ENCODE measurements at regions not wholly inside any gene's neighbourhood (a gene's known extent, or its start where the extent isn't known, plus 50 kb on each side); places are given as distances from the start of the nearest gene placed in this dataset.
"Not testable (repeated sequence)": the region's sequence is repeated elsewhere in the genome, so short reads cannot be mapped to it uniquely, and the experiment has no call there.

- H3K4me3 Mint-ChIP-seq; POLR2A ChIA-PET; intact Hi-C loops (cut with micrococcal nuclease); CTCF ChIA-PET; ATAC-seq; H3K9me3 Mint-ChIP-seq; H3K4me1 Mint-ChIP-seq (ENCODE audit: low read depth); H3K36me3 Mint-ChIP-seq (ENCODE audit: low read depth); DNase-seq; H3K27ac Mint-ChIP-seq; H3K27me3 Mint-ChIP-seq: not testable (repeated sequence)
Observed at GRCh38 chr9:67492028-67492427, 366.7 kb upstream of the ANKRD20A1 start.

GRCh38 chr9:67477465-67477864, 381.3 kb upstream of the ANKRD20A1 start:
- H3K4me3 Mint-ChIP-seq; intact Hi-C loops (cut with micrococcal nuclease); POLR2A ChIA-PET; H3K27ac Mint-ChIP-seq; DNase-seq; H3K36me3 Mint-ChIP-seq (ENCODE audit: low read depth); ATAC-seq; H3K27me3 Mint-ChIP-seq; H3K4me1 Mint-ChIP-seq (ENCODE audit: low read depth); CTCF ChIA-PET; H3K9me3 Mint-ChIP-seq: not testable (repeated sequence)

- CTCF ChIA-PET; H3K36me3 Mint-ChIP-seq (ENCODE audit: low read depth); POLR2A ChIA-PET; H3K27me3 Mint-ChIP-seq; H3K9me3 Mint-ChIP-seq; H3K4me1 Mint-ChIP-seq (ENCODE audit: low read depth); DNase-seq; H3K27ac Mint-ChIP-seq; H3K4me3 Mint-ChIP-seq; ATAC-seq; intact Hi-C loops (cut with micrococcal nuclease): not testable (repeated sequence)
Observed at GRCh38 chr9:67470739-67471138, 388.0 kb upstream of the ANKRD20A1 start.

GRCh38 chr9:67468326-67468725, 390.4 kb upstream of the ANKRD20A1 start:
- H3K27ac Mint-ChIP-seq; H3K36me3 Mint-ChIP-seq (ENCODE audit: low read depth); CTCF ChIA-PET; H3K4me1 Mint-ChIP-seq (ENCODE audit: low read depth); H3K27me3 Mint-ChIP-seq; POLR2A ChIA-PET; ATAC-seq; intact Hi-C loops (cut with micrococcal nuclease); H3K9me3 Mint-ChIP-seq; DNase-seq; H3K4me3 Mint-ChIP-seq: not testable (repeated sequence)

- H3K4me3 Mint-ChIP-seq; H3K27me3 Mint-ChIP-seq; H3K27ac Mint-ChIP-seq; POLR2A ChIA-PET; ATAC-seq; H3K36me3 Mint-ChIP-seq (ENCODE audit: low read depth); intact Hi-C loops (cut with micrococcal nuclease); H3K9me3 Mint-ChIP-seq; DNase-seq; CTCF ChIA-PET; H3K4me1 Mint-ChIP-seq (ENCODE audit: low read depth): not testable (repeated sequence)
Observed at GRCh38 chr9:67461796-67462757, 396.7 kb upstream of the ANKRD20A1 start.

GRCh38 chr9:67452941-67453340, 405.8 kb upstream of the ANKRD20A1 start:
- DNase-seq; H3K27me3 Mint-ChIP-seq; intact Hi-C loops (cut with micrococcal nuclease); ATAC-seq; H3K4me3 Mint-ChIP-seq; CTCF ChIA-PET; H3K36me3 Mint-ChIP-seq (ENCODE audit: low read depth); POLR2A ChIA-PET; H3K27ac Mint-ChIP-seq; H3K4me1 Mint-ChIP-seq (ENCODE audit: low read depth); H3K9me3 Mint-ChIP-seq: not testable (repeated sequence)

GRCh38 chr9:67442313-67442712, 416.4 kb upstream of the ANKRD20A1 start:
- POLR2A ChIA-PET; H3K36me3 Mint-ChIP-seq (ENCODE audit: low read depth); H3K9me3 Mint-ChIP-seq; ATAC-seq; H3K27ac Mint-ChIP-seq; intact Hi-C loops (cut with micrococcal nuclease); H3K27me3 Mint-ChIP-seq; H3K4me1 Mint-ChIP-seq (ENCODE audit: low read depth); DNase-seq; H3K4me3 Mint-ChIP-seq; CTCF ChIA-PET: not testable (repeated sequence)

GRCh38 chr9:67437011-67437410, 421.7 kb upstream of the ANKRD20A1 start:
- H3K36me3 Mint-ChIP-seq (ENCODE audit: low read depth) = not testable (repeated sequence)

GRCh38 chr9:67424881-67425280, 432.5 kb upstream of the SPATA31A3 start:
- intact Hi-C loops (cut with micrococcal nuclease); ATAC-seq; POLR2A ChIA-PET; H3K36me3 Mint-ChIP-seq (ENCODE audit: low read depth); DNase-seq; H3K27me3 Mint-ChIP-seq; CTCF ChIA-PET; H3K27ac Mint-ChIP-seq; H3K4me1 Mint-ChIP-seq (ENCODE audit: low read depth); H3K9me3 Mint-ChIP-seq; H3K4me3 Mint-ChIP-seq: not testable (repeated sequence)

More at GRCh38 chr9:67437011-67437410, 421.7 kb upstream of the ANKRD20A1 start:
- ATAC-seq; H3K4me1 Mint-ChIP-seq (ENCODE audit: low read depth); H3K4me3 Mint-ChIP-seq; H3K27me3 Mint-ChIP-seq; intact Hi-C loops (cut with micrococcal nuclease); CTCF ChIA-PET; H3K27ac Mint-ChIP-seq; POLR2A ChIA-PET; DNase-seq; H3K9me3 Mint-ChIP-seq: not testable (repeated sequence)

- intact Hi-C loops (cut with micrococcal nuclease); H3K4me1 Mint-ChIP-seq (ENCODE audit: low read depth); H3K9me3 Mint-ChIP-seq; DNase-seq; ATAC-seq; H3K4me3 Mint-ChIP-seq; POLR2A ChIA-PET; H3K27me3 Mint-ChIP-seq; CTCF ChIA-PET; H3K36me3 Mint-ChIP-seq (ENCODE audit: low read depth); H3K27ac Mint-ChIP-seq: not testable (repeated sequence)
Observed at GRCh38 chr9:67423049-67423728, 430.8 kb upstream of the SPATA31A3 start.

- POLR2A ChIA-PET; H3K36me3 Mint-ChIP-seq (ENCODE audit: low read depth); H3K27me3 Mint-ChIP-seq: not testable (repeated sequence)
Observed at GRCh38 chr9:67418496-67419079, 426.2 kb upstream of the SPATA31A3 start.

More at GRCh38 chr9:67418496-67419079, 426.2 kb upstream of the SPATA31A3 start:
- H3K4me3 Mint-ChIP-seq; H3K9me3 Mint-ChIP-seq; intact Hi-C loops (cut with micrococcal nuclease); H3K27ac Mint-ChIP-seq; DNase-seq; CTCF ChIA-PET; H3K4me1 Mint-ChIP-seq (ENCODE audit: low read depth); ATAC-seq: not testable (repeated sequence)

Measured in activated CD8-positive, alpha-beta T cell treated with anti-CD3 and anti-CD28 coated beads for 36 hours (primary cell).